HEK293 (cell line): ENCODE measurements at regions not wholly inside any gene's neighbourhood (a gene's known extent, or its start where the extent isn't known, plus 50 kb on each side); places are given as distances from the start of the nearest gene placed in this dataset.
"Not testable (repeated sequence)": the region's sequence is repeated elsewhere in the genome, so short reads cannot be mapped to it uniquely, and the experiment has no call there.

ENCODE experiments used
- CTCF ChIP-seq: fragments of 450-650 bp; formaldehyde crosslinking; IDR thresholded peaks from 2 replicates; pipeline ENCODE4 v1.5.1; 2016; ENCODE audit warnings: missing biosample characterization, missing genetic modification characterization
- ZFP69B ChIP-seq: fragments of 450-650 bp; formaldehyde crosslinking; IDR thresholded peaks from 2 replicates; pipeline ENCODE4 v1.5.1; 2016; ENCODE audit warnings: missing biosample characterization, missing genetic modification characterization
- ZNF530 ChIP-seq: fragments of 450-650 bp; formaldehyde crosslinking; IDR thresholded peaks from 2 replicates; pipeline ENCODE4 v1.5.1; 2016; ENCODE audit warnings: low read depth, missing biosample characterization, missing genetic modification characterization
- ZNF561 ChIP-seq: fragments of 450-650 bp; IDR thresholded peaks from 2 replicates; pipeline ENCODE4 v1.5.1; 2018; ENCODE audit warnings: missing biosample characterization, missing genetic modification characterization, borderline replicate concordance
- ZSCAN18 ChIP-seq: fragments of 450-650 bp; formaldehyde crosslinking; IDR thresholded peaks from 2 replicates; pipeline ENCODE4 v1.5.1; 2016; ENCODE audit warnings: missing biosample characterization, missing genetic modification characterization

- TF ChIP-seq ZNF561; ZNF530 (tag by site-specific recombination); CTCF (tag by site-specific recombination); ZSCAN18 (tag by site-specific recombination); ZFP69B (tag by site-specific recombination): not testable (repeated sequence)
Measured at GRCh38 chr2:89862164-89862563, 1170.7 kb downstream of the RPIA start.
